ENCODE measurements at regions not wholly inside any gene's neighbourhood (a gene's known extent, or its start where the extent isn't known, plus 50 kb on each side); places are given as distances from the start of the nearest gene placed in this dataset.
A peak's percentile ranks its signal among the peaks of the same experiment; 100 is the strongest.

DNA sequence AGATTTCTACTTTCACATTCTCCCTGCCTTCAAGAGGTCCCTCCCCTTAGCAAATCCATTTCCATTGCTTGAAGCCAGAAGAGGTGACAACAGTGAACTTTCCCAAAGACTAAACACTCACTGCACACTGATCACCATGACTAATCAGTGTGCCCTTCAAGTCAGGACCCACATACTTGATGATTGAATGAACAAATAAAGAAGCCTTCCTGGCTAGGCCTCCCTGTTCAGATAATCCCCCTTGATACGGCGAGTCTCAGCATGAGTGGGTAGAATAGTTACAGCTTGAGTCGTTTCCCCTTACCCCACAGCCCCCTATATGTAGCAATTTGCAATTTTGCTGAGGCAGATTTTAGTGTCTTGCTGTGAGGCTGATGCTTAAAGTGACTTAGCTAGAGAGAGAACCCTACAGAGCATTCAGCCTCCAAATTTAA lies 102.2 kb downstream of the UNC5CL start:
- peak; percentile 14 for DNase-seq

DNA sequence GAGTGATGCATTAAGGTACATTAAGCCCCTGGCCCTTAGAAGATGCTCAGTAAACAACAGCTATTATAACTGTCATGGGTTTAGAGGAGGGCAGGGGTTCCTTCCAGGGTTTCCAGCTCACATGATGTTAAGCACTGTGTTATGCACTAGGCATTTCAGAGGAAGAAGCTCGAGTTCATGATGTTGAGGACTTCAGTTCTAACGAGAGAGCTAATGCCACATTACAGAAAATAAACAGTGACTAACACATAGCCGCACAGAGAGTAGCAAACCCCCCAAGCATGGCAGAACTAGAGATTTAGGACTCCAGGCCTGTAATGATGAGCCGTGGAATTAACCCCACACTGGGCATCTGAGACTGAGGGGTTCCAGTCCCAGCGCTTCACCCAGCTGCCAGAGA lies 105.2 kb downstream of the UNC5CL start:
- no peak for DNase-seq

DNA sequence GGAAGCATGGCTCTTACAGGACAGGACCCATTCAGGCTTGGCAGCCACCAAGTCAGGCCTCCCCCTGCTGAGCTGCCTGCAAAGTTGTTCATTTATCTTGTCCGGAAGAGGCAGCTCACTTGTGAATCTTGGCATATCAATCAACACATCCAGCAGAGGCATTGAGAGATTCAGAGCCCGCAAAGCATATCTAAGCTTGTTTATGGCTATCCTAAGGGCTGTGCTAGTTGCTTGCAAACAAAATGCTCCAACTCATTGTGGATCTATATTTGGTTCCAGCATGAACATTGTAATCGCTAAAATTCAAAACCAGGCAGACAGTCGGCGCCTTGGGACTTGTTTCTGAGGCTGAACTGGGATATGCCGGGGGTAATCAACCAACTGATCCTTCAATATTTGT lies 106.1 kb downstream of the UNC5CL start:
- no peak for DNase-seq

DNA sequence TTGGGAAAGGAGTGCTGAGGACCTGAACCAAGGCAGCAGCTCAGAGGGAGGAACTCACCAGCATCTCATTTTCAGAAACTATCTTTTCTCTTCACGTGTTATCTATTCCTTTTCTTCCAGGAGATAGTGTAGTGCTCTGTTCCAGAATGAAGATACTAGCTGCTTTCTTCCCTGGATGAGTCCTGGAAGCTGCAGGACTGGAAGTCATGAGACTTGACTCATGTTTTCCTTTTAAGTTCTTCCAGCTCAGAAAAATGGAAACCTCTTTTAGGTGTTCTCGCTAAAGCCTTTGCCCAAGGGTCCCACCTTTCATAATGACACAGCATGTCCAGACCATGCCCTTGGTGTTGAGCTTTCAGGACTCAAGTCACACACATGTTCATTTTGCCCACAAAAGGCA lies 106.7 kb downstream of the UNC5CL start:
- DNase-seq = no peak

DNA sequence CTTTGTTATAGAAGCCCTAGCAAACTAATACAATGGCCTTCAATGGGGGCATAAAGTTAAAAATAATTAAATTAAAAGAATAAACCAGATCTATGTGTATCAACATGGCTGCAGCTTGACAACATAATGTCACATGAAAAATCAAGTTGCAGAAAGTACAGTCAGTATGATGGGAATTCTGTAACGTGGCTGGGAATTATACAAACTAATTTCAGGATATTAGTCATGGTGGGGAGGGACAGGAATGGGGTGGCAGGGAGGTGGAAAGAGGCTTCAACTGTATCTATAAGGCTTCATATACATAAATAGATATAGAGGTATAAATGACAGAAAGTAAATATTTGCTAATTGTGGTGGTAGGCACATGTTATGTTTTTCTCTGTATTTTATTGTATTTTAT lies 107.1 kb downstream of the UNC5CL start:
- DNase-seq = no peak

DNA sequence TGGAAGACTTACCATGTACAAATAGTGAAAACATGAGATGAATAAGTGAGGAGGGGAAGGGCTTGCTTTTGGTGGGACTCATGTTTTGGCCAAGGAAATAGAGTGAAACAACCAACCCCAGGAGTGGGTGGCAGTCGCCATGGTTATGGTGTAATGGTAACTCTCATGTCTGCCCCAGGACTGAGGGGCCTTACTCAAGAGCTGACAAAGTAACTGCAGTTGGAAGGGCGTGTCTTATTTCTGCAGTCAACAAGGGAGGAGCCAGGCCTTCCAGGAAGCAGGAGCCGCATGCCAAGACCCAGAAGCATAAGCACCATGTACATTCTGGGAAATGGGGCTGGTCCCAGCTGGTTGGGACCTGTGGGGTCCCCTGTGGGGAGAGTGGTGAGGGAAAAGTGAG lies 108.5 kb downstream of the UNC5CL start:
- no peak for DNase-seq

DNA sequence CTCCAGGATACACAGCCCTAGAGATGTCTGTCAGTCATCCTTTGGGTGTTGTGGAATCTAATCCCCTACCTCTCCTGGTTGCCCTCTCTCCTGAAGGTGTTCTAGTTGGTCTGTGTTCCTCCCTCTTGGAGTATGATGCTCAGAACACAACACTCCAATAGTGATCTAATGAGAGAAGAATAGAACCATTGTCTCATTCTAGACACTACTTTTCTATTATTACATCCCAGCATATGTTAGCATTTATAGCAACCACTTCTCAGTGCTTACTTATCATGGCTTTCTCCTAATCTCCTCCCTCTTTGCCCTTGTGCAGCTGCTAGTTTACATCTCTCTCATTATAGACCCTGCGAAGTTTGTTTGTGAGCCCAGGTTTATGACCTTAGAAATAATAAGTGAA lies 109.0 kb downstream of the UNC5CL start:
- no peak for DNase-seq

DNA sequence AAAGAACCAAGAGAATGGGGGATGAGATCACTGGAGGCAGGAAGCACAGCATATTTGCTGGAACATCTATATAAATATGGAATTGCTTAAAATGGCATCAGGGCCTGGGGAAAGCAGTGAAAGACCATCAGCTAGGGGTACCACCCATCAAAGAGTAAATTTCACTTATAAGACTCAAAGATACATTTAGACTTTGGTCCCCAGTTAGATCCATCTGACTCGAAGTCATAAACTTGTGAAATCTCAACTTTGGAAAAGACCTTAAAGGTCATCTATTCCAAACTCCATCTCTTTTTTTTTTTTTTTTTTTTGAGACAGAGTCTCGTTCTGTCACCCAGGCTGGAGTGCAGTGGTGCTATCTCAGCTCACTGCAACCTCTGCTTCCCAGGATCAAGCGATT lies 109.8 kb downstream of the UNC5CL start:
- DNase-seq = no peak

DNA sequence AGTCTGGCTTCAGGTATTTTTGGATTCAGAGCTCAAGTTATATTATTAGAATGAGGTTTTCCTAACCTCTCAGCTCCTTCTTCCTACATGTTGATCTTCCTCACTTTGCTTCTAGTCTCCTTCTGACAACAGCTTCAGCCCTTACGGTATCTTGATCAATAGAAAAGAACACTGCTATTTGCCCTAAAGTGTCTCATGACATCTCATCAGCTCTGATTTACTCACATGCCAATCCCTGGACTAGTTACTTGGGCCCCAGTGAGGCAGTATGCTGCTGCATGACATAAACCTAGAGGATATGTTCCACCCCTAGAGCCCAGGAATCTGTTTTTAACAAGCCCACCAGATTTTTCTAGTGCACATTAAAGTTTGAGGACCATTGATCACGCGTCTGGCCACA lies 110.3 kb downstream of the UNC5CL start:
- no peak for DNase-seq

DNA sequence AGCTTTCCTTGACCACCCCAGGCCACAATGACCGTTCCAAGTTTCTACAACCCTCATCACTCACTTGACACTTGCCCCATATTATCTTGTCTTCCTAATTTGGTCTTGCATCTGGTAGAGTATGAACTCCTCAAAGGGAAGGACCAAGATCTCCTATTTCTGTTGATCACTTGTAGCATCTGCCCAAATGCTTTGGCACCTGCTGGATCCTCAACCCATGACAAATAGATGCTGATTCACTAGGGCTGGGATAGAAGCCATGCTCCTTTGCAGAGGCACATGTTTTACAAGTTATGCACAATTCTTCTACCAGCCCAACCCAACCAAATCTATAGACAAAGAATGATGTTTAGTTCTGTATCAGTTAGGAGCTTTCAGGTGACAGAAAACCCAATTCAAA lies 110.7 kb downstream of the UNC5CL start:
- DNase-seq = no peak

DNA sequence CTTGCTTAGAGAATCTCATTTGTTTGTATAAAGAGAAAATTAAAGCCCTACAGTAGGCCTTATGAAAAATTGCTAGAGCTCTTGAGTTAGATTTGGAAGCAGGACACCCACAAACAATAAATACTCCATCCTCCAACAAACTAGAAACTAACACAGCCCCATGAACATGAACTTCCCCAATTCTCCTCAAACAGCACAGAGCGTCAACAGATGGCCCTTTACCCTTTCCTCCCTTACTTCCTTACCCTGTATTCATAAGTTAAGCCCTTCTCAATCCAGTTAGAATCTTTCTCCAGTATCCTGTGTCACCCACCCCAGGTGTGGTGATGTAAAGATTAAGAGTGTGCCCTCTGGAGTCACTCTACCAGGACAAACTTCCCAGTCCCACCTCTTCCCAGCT lies 113.7 kb downstream of the UNC5CL start:
- DNase-seq = no peak

DNA sequence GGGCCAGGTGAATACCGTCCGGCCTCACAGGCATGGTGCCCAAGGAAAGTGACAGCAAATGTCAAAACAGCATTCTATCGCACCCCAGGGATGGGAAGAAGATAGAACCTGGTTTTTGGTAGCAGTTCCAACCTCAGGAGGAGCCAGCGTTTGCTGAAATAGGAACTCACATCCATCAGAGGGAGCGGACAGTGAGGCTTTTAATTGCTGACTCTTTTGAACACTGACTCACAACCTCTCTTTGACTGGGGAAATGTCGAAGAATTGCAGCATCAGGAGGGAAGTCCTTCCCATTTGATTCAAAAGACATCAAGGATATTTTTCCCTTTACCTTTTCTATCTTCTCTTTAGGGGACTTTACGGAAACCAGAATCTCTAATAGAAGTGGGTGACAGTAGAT lies 114.2 kb downstream of the UNC5CL start:
- no peak for DNase-seq

DNA sequence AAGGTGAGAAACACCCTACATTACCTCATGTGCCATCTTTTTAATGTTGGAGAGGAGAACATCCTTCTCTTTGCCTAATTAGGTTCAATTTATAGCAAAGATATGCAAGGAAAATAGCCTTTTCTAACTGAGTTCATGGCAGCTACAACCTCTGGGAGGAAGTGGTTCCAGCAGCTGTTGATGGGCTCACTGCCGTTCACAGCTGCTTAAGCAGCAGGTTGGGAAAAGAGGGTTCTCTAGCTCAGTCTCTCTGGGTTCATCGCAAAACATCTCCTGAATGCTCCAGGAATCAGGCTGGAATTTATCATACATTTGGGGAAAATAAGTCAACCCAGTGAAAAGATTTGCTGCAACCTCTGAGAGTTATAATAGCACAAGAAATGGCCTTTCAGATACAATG lies 115.1 kb downstream of the UNC5CL start:
- no peak for DNase-seq

DNA sequence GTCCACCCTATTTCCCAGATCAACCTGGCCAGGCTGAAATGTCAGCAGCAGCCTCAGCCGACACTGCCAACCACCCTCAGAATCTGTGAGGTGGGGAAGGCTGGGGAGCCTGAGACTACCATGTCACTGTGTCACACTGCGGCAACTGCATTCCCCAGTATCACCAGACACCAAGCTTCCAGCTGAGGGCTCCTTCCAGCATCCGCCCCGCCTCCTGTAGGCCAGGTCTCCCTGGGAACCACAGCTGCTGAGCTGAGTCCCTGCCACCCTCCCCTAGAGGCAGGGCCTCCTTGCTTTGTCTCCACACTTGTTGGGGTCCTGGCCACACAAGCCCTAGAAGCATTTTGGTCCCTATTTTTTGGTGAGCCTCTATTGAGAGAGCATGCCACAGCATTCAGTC lies 115.7 kb downstream of the UNC5CL start:
- DNase-seq = no peak

DNA sequence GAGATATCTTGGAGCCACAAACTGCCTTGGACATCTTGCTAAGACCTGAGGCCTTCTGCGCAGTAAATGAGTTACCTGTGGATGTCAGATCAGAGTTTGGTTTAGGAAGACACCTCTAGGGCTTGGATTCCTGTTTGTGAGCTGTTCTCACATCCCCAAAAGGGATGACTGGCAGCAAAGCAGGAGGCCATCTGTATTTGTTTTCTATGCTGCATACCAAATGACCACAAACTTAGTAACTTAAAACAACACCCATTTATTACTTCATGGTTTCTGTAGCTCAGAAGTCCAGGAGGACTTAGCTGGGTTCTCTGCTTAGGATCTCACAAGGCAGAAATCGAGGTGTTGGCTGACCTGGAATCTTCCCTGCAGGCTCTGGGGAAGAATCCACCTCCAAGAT lies 116.7 kb downstream of the UNC5CL start:
- no peak for DNase-seq

DNA sequence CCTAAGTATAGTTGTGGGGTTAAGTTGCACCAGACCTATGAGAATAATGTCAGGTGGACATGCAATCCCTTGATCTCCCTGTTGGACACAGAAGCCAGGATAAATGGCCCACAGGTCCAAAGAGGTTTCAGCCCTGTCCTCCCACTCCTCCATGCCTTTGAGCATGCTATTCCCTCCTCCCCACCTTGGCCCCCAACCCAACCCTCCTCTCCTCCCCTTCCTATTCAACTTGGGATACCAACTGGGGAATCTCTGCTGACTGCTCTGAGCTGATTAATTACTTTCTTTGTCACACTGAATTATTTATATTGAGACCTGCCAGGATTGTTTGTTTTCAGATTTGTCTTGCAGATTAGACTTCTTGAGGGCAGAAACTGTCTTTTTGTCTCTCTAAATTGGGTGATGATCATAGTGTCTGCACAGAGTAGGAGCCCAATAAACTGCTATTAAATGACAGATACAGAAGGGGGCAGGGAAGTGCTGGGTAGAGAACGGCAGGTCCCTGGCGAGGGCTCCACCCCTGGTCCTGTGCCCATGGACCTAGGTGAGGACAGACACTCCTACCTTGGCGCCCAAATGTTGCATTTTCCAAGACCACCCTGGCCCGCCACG lies 120.9 kb downstream of the UNC5CL start:
- DNase-seq = no peak

DNA sequence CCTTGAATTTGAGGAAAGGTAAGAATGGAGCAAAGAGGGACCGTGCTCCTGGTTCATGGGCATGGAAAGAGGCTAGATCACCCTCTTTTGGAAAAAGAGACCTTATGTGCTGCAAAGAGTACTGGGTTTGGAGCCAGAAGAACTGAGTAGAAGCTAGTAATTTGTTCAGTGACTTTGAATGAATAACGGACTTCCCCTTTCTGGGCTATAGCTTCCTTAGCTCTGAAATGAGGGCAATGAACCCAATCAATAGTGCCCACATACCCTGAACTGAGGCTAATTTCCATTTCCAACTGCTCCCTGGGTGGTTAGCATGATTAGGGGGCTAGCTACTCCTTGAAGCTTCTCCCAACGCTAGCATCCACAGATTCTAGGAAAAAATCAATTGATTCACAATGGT lies 121.4 kb downstream of the UNC5CL start:
- DNase-seq = no peak

DNA sequence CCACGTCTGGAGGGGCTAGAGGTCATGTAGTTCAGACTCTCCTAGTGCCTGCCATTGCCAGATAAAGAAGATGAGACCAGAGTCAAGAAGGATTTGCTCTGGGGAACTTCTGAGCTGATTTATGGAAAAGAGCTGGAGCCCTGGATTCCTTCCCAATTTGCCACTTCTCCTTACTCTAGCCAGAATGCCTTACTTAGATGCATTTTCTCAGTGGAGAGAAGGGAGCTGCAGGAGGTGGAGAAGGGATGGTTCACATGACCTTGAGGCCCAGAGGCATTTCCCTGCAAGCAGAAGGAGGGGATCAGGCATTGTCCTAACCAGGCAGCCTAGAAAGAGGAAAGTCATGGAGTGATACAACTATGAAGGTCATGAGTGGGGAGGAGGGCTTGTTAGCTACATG lies 122.2 kb downstream of the UNC5CL start:
- DNase-seq = no peak

DNA sequence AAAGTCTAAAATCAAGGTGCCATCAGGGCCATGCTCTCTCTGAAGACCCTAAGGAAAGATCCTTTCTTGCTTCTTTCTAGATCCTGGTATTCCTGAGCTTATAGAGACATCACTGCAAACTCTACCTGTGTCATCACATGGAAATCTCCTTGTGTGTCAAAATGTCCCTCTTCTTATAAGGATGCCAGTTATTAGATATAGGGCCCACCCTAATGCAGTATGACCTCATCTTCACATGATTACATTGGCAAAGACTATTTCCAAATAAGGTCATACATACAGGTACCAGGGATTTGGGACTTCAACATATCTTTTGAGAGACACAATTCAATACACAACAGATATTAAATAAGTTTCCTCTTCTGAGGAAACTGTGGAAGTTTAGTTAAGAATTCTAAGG lies 123.9 kb downstream of the UNC5CL start:
- DNase-seq = no peak

DNA sequence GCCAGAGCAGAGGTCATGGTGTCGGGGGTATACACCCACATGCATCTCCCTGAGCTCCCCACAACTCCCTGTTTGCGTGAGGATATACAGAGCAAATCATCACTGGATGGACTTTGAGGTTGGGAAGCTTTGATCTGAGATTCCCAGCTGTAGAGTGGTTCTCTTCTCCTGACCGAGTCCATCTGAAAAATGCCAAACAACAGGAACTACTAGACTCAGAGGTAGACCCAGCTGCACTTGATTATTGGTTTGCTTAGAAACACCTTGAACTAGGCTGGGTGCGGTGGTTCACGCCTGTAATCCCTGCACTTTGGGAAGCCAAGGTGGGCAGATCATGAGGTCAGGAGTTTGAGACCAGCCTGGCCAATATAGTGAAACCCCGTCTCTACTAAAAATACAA lies 125.0 kb downstream of the UNC5CL start:
- DNase-seq = no peak

DNA sequence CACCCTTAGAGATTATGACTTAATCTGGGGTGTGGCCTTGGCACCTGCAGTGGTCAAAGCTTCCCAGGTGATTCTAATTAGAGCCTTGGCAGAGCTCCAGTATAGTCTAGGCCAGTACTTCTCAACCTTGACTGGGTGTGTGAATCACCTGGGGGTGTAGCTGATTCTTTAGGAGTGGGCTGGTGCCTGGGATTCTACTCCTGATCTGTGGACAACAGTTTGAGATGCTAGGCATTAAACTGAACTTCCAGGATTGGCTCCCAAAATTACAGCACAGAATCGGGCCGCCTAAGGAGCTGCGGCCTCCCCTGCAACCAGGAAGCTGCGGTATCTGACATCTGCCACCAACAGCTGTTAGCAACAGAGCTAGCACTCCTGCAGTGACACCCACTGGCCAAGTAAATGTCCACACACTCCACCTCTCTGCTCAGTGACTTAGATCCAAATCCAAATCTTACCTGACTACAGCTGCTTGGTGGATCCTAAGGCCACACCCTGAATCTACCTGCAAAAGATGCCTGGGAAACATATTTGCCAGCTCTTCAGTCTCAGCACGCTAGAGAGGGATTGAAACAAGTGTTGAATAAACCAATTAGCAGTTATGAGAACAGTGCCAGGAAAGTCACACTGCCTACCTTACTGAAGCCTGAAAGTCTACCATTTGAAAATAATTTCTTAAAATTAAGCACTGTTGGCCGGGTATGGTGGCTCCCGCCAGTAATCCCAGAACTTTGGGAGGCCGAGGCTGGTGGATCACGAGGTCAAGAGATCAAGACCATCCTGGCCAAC lies 126.7 kb downstream of the UNC5CL start:
- DNase-seq = peak; percentile 94

DNA sequence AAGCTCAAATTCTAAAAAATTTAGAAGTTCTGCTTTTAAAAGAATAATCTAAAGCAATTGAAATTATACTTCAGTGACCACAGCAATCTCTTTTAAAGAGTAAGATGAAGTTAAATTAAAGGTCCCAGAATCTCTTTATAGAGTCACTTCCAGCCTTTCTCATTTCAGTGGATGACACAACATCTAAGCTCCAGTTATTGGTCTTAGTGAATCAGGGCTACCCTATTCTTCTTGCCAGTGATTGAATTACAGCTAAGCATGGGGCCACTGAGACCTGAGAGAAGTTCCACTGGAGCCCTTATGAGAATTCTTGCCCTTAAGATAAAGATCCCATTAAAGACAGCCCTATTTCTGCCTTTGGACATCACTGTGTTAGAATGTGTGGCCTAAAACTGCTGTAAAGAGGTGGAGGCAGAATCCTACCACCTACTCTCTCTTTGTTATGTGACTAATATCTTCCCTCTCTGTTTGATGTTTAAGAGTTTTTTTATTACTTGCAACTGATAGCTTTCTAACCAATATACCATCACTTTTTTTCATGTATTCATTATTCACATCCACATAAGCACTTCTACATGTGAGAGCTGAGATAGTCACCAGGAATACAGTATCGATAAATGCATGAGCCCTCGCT lies 128.6 kb downstream of the UNC5CL start:
- peak; percentile 31 for DNase-seq

DNA sequence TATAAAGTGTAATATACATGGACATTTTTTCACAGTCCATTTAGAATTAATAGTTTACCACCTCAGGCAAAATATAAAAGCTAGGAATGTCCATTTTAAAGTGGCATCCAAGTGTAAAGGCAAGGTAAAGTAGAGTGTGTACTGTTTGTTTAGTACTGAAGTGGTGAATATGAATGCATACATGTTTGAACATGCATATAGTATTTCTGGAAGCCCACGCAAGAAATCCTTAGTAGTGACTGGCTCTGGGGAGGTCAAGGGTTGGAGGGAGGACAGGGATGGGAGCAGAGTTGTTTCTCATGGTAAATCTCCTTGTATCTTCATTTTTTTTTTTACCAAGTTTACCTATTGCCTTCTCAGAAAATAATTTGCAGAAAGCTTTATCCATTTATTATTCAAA lies 129.2 kb downstream of the UNC5CL start:
- DNase-seq = peak; percentile 83

DNA sequence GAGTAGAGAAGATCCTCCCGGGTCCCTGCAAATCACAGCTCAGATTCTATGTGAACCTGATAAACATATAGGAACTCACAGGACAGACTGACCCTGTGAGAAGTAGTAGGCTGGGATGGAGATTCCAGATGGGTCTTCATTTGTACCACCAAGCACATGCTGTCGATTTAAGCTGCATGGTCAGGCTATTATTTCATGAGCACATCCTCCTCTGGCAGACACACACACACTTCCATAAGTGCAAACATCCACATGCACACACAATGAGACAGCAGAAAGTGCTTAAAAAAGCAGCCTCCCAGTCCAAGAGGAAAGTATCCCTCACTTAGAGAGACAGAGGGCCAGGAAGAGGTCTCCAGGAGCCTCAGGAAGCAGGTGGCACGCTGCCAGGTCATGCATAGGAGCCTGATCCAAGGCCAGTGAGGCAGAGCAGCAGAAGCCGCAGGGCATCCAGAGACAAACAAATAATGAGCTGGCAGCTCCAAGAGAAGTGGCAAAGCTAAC lies 131.8 kb downstream of the UNC5CL start:
- DNase-seq = peak; percentile 94
